GM19452 (cell line): ENCODE measurements at regions not wholly inside any gene's neighbourhood (a gene's known extent, or its start where the extent isn't known, plus 50 kb on each side); places are given as distances from the start of the nearest gene placed in this dataset.

ENCODE experiments used
- ATAC-seq: cut with Tn5 transposase; IDR thresholded peaks from one replicate; pipeline ENCODE4 v1.9.1; 2021; ENCODE audit not compliant: unreplicated experiment

DNA sequence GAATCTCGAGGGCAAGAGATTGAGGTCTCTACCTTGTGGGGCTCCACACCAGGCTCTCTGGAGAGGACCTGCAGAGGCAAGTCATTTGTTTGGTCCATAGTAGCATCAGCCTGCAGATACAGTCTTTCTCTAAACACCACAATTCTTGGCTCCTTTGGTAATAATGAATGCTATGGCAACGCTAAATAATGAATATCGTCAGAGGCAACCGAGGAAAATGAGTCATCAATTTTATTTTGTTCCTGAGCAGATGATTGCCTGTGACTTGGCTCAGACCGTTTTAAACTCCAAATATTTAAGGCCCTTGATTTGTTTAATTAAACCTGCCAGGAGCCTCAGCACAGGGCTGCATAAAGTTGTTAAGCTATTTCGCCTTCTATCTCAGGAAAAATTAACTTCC is 924.1 kb upstream of the TMEM132C start:
- no peak for ATAC-seq

DNA sequence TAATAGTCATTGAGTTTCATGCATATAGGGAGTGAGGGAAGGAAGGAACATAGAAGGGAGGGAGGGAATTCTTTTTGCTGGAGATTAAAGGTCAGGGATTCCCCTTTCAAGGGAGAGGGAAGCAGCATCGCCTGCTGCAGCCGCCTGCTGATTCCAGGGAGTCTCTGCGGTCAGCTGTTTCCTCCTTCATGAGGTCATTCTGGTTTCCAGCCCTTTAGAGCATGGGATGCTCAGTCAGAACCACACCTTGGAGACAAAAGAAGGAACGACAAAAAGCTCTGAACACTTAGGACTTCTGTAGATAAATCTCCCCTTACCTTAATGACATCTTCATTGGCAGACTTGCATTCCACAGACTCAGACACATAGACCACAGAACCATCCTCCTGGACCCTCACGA is 923.0 kb upstream of the TMEM132C start:
- ATAC-seq: no peak

DNA sequence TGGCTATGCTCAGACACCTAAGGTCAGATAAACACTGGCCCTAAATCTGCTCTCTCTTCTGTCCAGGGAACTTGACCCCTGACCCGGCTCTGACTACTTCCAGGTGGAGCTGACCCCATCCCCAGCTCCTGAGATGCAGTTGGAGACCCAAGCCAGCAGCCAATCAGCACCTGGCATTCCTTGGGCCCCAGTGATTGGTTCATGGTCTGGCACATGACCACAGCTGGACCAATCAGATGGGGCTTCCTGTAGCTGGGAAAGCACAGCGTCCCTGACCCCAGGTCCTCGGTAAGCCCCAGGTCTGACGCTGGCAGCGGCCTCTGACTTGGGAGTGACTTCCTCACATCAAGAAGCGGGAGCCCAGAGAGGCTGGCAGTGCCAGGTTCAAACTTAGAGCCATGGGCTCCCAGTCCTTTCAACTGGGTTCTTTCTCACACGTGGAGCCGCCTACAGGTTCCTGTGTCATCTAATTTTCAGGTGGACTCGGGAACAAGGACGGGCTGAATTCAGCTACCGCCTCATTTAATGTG is 915.4 kb upstream of the TMEM132C start:
- ATAC-seq: no peak

DNA sequence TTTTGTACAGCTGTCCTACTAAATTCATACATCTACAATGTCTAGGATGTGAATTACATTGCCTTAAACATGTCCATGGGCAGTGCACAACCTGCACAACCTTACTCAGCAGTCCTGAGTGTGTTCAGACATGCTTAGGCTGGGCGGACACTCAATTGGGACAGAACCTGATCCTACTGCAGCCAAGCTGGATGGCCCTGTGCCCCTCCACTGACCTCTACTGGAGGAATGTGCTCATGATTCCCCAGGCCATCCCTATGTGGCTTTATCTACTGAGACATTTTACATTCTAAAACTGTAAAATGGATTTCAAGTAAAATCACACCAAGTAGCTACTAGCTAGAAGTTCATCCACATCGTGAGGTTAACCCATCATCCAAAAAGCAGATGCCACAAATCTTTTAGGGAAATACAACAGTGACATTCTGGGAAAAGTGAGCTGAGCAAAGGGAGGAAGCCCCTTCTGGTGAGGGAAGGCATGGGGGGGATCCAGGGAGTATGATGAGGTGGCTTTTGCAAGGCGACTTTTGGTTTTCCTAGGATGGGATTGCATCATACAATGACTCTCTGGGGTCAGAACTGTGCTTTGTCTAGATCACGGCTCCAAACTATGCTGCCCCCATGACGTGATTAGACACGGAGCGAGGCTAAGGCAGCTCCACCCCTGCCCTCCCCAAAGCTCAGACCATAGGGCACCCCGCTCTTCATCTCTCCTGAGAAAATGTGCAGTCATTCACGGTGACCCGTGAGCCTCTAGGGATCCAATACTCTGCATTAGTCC is 911.7 kb upstream of the TMEM132C start:
- no peak for ATAC-seq

DNA sequence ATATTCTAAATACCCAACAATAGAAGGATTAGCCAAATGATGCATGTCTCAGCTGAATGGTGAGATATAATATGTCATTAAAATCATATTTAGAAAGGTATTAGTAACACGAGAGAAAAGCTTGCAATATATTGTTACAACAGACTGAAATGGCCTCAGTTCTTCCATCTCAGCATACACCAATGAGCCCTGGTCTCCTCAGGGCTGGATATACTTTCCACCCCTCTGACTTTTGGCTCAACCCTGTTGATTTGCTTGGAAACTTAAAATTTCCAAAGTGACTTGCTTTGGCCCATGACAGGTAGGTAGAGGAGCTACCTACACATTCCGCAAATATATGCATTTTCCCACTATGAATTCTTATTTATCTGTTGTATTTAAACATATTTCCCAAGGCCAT is 908.1 kb upstream of the TMEM132C start:
- no peak for ATAC-seq

DNA sequence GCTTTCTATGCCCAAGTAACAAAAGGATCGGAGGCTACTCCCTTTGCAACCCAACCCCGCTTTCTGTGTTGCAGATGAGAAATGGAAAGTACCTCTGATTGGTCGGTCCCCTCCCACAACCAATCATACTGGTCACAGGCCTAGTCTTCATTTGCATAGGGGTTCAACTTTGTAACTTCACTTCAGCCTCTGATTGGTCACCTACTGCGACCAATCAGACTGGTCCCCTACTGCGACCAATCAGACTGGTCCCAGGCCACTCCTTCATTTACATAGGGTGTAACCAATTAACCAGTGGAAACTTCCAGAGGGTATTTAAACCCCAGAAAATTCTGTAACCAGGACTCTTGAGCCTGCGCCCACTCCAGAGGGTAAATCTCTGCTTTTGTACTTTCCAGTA is 906.4 kb upstream of the TMEM132C start:
- ATAC-seq: no peak

DNA sequence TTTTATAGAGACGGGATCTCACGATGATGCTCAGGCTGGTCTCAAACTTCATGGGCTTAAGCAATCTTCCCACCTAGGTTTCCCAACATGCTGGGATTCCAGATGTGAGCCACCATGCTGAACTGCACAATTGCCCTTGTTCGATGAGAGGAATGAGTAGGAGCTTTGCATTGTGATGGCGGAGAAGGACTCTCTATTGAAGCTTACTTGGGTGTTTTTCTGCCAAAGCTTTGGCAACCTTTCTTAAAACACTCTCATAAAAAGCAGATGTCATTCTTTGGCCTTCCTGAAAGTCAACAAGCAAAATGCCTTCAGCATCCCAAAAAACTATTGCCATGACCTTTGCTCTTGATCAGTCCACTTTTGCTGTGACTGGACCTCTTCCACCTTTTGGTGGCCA is 904.8 kb upstream of the TMEM132C start:
- ATAC-seq: no peak

DNA sequence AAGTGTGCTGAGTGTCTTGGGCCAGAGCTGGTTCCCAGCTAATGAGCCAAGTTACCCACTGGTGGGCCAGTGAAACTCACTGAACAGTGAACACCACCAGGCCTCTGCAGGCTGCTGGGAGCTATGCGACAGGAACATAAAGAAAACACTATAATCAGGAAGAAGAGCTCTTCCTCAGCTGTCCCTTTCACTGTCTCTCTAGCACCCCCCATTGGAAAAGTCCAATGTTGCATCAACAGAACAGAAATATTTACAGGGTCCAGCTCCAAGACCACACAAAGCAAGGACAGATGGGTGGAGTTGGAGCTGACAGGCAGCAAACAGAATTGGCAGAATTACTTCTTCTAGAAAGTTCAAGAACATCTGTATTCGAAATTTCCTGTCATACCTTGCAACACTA is 903.6 kb upstream of the TMEM132C start:
- no peak for ATAC-seq

DNA sequence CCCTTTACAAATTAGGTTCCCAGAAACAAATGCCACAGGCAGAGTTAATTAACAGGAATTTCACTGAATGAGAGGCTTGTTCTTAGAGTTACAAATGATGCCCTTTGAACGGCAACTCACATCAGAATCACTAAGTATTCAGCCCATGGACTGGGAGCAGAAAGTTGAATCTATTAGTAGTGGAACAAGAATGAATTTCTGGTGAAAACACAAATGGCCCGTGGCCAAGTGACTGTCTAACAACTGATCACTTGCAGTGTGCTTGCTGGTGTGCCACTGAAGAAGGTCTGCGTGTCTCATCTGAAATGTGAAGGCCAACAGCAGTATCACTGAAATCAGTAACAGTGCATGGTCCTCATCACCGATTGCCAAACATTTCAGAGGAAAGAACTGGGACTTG is 893.4 kb upstream of the TMEM132C start:
- ATAC-seq: no peak

DNA sequence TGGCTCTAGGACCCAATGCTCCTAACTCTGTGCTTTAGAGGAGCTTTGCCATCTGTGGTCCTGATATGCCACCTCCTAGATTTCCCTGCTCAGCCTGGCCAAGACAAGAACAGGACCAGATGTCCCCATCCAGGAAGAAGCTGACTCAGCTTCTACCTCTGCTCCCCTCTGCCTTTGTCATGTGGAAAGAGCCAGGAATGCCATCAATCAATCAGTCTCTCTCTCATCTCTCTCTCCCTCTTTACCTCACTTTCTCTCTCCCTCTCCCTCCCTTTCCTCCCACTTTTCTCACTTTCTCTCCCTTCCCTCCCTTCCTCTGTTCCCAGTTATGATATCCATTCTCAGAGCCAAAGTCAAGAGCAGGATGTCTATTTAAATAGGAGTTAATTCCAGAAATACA is 892.5 kb upstream of the TMEM132C start:
- no peak for ATAC-seq

DNA sequence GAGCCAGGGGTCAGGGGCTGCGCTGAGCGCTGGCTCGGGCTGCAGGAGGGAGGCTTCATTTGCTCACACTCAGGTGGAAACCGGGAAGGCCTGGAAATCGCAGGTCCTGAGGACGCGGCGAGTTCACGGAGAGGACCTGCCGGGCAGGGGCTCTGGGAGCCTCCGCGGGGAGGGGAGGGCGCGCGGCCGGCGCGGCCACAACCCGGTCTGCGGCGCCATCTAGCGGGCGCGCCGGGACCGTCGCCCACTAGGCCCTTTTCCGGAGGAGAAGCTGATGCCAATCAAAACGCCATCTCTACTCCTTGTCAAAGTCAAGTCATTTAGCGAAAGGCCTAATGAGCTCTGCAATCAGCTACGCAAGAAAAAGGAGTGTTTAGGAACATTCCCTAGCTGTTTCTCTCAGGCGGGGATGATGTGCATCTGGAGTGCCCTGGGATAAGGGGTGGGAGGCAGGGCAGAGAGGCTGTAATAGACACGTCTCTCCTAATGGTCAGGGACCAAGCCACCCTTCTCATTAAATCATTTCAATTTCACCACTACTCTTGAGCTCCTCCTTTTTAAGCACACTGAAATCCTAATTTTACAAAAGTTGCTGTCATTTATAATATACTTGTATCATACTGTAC is 885.8 kb upstream of the TMEM132C start:
- peak; percentile 79 for ATAC-seq

DNA sequence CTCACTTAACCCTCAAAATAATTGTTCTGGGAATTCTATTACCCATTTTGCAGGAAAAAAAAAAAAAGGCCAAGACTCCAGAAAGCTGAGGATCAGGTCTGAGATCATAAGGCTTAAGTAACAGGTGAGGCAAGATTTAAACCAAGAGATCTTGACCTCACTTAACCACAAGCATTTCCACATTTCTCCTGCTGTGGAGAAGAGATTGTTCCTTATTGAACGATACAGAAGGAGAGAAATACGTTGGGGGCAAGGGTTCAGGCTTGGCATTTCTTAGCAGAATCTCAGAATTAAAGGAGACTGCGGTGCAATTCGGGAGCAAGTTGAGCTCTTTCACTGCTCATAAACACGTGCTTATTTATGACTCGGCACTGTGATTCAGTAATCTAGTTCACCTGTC is 885.3 kb upstream of the TMEM132C start:
- ATAC-seq: no peak

DNA sequence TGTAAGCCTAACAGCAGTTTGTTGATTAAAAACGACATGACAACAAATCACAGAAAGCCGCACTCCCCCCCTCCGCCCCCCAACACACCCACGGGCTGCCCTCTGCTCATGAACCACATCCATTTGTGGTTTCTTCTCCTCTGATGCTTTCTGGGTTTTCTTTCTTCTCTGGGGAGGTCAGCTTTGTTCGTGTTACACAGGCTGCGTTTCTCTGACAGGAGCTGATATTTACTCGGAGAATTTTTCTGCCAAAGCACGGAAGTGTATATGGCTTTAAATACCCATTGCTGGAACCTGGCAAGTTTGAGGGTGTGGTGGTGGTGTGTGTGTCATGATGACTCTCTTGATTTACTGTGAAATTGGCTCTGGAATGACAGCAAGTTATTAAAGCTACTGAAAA is 883.7 kb upstream of the TMEM132C start:
- no peak for ATAC-seq

DNA sequence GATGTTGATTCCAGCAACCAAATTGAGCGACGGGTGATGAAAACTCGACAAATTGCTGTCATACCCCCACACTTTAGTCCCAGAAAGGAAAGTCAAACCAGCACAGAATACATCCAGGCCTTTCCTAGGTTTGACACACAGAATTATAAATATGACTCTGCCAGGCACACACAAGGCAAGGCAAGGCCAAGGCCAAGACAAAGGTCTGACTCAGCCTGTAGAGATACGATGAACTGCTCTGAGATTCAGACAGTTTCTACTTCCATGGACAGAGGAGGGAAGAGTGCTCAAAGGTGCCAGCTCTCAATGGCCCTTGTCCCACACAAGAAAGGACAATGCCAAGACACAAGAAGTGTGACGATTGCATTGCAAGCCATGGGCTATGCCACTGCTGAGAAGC is 880.2 kb upstream of the TMEM132C start:
- ATAC-seq: no peak

DNA sequence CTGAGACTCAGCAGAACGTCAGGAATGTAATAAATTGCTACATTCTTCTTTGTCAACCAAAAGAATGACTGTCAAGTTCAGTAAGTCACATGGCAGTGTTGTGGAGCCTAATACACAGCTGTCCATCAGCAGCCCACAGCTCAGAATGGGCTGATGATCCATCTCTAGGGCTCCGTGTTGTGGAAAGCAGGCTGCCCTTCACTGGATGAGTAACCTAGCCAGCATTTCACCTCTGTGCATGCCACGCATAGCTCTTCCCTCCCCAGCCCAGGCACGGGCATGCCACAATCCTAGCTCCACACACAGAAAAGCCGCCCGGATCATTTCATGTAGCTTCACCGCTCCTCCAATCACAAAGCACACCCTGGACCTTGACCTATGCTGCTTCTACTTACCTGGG is 878.0 kb upstream of the TMEM132C start:
- ATAC-seq: no peak

DNA sequence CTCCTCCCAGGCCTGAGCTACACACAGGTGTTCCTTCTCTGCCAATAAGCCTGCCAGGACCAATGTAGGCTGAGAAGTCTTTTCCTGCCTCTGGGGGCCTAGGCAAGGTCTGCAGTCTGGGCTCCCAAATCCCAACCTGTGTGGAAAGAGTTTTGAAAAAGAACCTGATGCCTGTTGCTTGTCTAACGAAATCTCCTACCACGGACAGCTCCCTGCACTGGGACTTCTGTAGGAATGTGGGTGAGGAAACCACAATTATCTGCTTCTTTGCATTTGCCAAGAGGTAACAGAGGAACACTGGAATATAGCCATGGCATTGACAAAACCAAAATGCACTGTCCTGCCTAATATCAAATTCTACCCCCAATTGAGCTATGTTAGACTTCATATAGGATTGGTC is 877.0 kb upstream of the TMEM132C start:
- ATAC-seq: no peak

DNA sequence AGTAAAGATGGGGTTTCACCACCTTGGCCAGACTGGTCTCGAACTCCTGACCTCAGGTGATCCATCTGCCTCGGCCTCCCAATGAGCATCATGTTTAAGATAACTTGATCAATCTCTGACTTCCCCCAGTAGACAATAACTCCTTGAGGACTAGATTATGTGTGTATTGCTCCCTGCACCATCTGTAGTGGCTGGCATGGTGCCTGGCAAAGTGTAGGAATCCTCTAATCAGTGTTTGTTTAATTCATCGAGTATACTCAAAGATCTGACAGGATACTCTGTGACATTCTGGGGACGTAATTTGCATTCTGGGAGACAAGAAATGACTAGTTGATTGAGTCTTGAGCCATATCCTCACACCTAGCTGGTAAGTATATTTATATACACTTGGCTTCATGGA is 873.5 kb upstream of the TMEM132C start:
- ATAC-seq: no peak

DNA sequence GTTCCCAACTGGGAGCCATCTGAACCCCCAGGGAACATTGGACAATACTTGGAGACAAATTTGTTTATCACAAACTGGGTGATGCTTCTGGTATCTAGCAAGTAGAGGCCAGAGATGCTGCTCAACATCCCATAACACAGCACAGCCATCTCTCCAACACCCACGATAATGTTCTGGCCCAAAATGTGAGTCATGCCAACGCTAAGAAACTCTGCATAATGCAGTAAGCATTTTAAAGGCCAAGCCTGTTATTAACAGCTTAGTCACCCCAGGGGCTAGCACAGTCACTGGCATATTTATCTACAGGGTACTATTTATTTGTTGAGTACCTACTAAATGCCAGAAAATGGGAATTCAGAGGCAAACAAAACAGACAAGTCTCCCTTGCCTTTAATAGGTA is 873.1 kb upstream of the TMEM132C start:
- ATAC-seq: no peak

DNA sequence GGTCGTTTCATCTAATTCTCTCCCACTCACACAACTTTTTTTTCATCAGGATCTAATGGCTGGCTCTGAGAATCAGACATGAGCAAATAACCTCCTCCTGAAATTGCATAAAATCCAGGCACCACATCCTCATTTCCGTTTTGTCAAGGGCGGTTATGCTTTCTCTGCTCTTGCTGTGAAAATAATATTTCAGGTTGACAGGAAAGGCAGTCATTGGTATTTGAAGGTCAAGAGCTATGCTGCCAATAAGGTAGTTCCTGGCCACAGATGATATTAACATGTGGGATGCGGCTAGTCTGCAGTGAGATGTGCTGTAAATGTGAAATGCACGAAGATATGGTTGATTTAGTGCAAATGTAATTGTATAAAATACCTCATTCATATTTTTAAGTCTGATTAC is 870.2 kb upstream of the TMEM132C start:
- no peak for ATAC-seq

DNA sequence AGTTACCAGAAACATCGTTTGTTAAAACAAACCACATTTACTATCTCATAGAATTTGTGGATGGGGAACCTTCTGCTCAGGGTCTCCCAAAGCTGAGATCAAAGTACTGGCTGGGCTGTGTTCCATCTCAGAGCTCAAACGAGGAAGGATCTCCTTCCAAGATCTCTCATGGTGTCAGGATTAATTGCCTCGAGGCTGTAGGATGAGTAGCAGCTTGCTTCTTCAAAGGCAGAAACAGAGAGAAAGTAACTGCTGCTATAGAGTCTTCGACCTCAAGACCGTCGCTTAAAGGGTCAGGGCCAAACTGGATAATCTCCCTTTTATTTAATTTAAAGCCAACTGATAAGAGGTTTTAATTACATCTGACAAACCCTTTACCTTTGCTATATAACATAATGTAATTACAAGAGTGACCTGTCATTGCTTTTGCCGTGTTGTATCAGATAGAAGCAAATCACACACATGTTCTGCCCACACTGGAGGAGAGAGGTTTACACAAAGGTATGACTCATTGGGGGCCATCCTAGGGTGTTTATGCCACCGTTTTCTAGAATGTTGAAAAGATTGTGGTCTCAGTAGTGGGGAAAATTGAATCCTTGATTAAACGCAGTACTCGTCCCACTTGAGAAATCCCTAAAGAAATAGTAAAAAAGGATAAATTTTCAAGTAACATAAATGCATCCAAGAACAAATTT is 868.8 kb upstream of the TMEM132C start:
- ATAC-seq: no peak

DNA sequence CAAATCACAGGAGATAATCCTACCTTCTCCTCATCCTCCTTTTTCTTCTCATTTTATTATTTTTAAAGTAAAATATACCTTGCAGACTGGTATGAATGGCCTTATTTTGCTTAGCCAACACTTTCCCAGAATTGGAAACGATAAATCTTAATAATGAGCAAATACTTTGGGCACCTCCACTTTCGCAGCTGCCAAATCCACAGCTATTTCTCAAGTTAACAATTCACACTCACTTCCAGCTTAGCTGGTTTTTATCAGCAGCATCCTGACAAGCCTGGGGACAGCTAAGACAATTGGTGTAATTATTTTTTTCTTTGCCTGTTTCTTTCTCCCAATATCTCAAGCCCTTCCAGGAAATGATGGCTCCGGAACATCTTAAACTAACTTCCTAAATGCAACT is 867.5 kb upstream of the TMEM132C start:
- no peak for ATAC-seq

DNA sequence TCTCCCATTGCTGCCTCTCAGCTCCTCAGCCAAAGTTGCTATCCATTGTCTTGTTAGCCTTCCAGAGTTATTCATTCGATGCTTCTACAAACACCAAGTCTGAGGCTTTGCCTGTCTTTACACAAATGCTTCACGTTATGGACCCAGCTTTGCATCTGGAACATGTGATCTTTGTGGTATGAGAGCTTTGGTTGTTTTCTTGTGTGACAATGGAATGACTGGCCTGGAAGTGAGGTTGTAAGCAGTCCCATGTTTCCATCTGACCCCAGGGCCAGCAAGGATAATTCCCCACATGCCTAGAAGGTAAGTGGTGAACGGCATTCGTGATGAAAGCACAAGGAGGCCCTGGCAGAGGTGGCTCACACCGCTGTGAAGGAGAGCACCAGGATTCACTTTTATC is 866.7 kb upstream of the TMEM132C start:
- ATAC-seq: no peak
